GM18861 (cell line): ENCODE measurements at regions not wholly inside any gene's neighbourhood (a gene's known extent, or its start where the extent isn't known, plus 50 kb on each side); places are given as distances from the start of the nearest gene placed in this dataset.

Experiments
- ATAC-seq: cut with Tn5 transposase; IDR thresholded peaks from one replicate; pipeline ENCODE4 v1.9.1; 2021; ENCODE audit not compliant: unreplicated experiment

DNA sequence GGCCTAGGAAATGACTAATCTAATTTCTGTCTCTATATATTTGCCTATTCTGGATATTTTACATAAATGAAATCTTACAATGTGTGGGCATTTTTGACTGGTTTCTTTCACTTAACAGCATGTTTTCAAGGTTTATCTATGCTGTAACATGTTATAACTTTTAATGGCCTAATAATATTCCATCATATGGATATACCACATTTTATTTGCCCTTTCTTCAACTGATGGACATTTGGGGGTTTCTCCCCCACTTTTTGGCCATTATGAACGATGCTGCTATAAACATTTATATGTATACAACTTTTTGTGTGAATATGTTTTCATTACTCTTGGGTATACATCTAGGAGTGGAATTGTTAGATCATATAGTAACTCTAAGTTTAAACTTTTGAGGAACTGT lies 357.3 kb upstream of the ADAMTS9 start:
- no peak for ATAC-seq

DNA sequence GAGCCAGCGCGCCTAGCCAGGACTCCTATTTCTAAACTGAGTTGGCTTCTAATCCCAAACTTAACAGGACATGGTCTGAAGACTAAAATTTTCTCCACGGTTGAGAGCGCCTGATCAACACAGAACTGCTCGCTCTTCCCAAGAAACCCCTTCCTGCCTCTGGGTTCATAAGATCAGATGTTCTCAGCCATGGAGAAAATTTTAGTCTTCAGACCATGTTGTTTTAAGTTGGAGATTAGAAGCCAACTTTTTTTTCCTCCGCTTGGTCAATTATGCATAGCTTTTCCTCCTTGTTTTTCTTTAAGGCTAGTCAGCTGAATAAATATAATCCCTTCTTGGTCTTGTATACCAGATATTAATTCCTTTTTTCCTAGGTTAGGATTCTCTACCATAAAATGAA lies 356.6 kb upstream of the ADAMTS9 start:
- ATAC-seq = no peak

DNA sequence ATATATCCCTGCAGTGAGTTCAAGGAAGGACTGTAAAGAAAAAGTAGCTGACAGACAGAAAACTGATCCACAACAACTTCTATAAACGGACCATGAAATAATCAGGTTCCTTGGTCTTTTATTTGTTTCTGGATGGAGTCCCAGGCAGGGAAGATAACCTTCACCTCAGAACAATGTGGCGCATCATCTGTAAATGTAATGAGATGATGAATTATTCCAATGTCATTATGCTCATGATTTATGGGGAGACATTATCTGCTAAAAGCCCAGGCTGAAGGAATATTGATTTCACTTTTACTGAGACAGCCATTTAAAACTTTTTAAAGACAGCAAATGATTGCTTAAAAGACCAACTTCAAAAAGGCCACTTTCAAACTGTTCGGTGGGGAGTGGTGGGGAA lies 354.9 kb upstream of the ADAMTS9 start:
- no peak for ATAC-seq

DNA sequence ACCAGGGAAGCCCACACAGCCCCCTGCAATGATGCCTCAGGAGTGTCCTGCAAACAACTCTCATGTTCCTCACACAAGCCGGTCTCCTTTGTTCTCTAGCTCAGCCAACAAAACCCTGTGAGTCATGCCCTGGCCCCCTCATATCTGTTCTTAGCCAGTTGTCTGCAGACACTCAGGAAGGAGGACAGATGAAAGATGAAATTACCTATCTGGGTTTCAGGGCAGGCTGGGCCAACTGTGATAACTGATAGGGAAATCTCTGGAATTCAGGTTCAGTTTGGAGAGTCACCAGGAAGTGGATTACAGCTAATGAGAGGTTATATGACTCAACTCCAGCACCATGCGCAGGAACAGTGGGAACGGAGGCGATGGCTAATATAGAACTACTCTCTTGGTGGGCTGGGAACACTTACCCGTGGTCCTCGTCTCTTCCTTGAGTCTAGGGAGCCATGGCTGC lies 352.0 kb upstream of the ADAMTS9 start:
- ATAC-seq = no peak

DNA sequence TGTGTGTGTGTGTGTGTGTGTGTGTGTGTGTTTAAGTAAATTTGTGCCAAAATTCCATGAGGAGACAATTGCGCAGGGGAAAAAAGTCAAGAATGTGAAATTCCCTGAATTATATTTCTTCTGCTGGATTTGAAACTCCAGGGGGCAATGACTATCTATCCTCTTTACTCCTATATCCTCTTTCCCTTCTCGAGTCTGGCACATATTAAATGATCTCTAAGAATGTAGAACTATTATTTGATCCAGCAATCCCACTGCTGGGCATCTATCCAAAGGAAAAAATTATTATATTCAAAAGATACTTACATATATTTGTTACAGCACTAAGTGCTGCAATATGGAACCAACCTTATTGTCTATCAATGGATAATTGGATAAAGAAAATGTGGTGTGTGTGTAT lies 350.1 kb upstream of the ADAMTS9 start:
- ATAC-seq = no peak

DNA sequence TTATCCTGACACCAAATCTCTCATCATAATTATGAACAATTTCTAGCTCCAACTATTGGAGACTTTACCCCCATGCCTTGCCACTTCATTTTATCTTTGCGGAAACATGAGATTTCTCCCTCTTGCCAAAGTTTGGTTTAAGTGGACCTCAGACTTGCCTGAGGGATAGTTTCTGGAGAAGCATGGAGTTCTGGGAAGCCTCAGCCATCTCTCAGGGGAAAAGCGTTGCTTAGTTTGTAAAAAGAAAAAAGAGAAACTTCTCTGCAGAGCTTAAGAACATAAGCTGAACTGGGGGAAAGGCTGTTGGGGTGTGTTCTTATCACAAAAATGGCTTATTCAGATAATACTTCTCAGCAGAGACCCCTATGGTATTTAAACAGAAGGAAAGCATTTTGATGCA lies 347.4 kb upstream of the ADAMTS9 start:
- ATAC-seq = no peak

DNA sequence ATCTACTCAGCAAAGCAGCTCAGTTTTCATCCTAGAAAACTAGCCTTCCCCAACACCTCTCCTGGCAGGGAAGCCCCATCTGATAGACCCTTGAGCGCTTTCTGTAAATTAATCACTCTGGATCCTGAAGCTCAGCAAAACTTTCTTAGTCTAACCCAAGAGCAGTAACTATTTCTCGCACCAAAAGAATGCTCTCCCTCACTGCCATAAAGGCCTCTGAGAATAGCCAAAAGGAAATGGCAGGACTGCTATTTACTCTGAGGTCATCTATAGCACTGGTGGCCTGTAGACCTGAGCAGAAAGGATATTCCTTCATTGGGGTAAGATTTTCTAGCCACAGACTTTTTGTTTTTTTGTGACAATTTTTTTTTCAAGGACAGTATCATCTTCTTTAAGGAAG lies 345.8 kb upstream of the ADAMTS9 start:
- no peak for ATAC-seq

DNA sequence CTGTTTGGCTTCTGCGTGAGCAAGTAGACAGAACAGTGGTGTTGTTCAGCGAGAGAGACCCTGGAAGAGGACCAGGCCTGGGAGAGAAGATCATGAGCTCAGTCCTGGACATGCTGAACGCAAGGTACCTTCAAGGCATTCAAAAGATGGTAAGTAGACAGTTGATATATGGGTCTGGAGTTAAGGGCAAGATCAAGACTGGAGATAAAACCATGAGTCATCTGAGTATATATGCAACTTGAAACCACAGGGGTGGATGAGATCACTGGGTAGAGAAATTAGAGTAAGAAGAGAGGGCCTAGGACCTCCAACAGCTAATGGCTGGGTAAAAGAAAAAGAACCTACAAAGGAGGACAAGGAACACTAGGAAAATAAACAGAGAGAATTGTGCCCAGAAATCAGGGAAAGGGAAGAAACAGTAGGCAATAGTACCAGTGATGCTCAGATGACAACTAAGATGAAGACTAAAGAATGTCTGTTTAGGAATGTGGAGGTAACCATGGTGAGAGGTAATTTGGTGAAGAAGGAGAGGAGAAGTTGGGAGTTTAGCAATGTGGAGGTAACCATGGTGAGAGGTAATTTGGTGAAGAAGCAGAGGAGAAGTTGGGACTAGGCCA lies 343.2 kb upstream of the ADAMTS9 start:
- no peak for ATAC-seq

DNA sequence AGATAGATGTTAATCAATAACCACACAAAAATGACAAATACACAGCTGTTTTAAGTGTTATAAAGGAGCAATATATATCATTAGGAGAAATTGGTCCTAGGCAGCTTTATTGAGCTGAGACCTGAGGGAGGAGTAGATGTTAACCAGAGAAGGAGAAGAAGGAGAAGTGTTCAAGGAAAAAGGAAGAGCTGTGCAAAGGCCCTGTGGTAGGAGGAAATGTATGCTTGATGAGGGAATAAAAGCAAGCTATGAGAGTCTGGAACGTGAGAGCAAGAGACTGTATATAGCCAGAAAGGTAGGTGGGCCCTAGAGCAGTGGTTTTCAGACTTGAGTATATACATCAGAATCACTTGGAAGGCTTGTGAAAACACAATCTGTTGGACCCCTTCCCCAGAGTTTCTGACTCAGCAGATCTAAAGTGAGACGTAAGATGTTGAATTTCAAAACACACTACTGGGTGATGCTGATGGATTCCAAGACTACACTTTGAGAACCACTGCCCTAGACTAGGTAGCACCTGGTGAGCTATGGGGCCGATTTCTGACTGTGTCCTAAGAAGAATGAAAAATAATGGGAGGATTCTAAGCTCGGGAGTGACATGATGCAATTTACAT lies 342.3 kb upstream of the ADAMTS9 start:
- ATAC-seq = no peak

DNA sequence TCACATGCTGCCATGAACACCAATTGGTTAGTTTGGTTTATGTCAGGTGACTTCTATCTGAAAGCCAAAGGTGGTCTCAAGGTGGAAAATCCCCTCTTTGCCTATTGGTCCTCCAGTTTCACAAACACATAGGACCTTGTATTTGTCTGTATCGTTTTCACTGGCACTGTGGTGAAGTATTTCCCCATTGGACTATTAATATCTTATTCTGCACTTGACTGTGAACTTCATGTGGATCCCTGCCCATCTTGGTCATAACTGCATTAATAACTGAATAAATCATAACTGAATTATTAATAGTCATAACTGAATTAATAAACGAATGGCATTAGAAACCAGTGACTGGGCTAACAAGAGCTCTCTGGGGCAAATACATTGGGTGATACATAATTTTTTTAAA lies 341.3 kb upstream of the ADAMTS9 start:
- ATAC-seq = no peak

DNA sequence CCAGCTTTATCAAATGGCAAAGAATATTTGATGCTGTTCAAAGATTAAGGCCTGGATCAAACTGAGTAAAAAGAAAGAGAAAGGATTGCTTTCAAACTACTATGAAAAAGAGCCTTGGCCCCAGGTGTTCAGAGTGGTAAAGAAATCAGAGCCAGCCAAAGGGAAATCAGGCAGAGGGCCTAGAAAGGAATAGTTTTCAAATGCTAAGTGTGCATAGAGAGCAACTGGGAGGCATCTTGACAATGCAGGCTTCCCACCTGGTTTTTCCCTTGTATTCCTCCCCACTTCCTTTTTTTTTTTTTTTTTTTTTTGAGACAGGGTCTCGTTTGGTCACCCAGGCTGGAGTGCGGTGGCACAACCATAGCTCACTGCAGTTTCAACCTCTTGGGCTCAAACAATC lies 340.2 kb upstream of the ADAMTS9 start:
- ATAC-seq = no peak

DNA sequence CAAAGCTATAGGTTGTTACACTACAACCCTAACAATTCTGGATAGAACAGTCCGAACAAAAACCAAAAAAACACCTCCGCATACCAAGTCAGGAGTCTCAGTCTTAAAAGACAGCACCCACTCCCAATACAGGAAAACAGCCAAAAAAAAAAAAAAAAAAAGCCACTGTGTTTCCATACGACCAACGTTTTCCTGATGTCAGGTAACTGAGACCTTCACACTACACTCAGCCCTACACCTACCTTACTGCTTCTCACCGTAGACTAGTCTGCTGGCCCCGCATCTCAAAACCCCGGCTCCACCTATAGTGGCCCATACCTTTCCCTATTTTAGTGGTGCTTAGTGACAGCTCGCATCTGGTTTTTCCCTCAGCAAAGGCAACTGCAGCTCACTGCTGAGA lies 339.5 kb upstream of the ADAMTS9 start:
- no peak for ATAC-seq

DNA sequence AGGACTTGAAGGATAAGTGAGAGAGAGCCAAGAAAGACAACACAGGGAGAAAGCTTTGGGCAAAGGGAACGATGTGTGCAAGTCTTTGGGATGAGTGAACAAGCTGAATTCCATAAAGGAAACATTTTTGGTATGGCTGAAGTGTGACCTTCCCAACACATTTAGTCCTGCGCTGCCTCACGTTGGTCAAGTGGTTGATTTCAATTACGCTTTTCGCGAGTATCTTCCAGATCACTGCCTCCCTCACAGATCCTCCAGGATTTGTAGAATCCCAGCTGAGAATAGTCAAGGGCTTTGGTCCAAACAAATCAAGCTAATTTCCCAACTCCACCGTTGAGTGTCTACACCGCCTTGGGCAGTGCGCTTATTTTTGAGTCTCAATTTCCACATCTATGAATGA lies 338.4 kb upstream of the ADAMTS9 start:
- no peak for ATAC-seq

DNA sequence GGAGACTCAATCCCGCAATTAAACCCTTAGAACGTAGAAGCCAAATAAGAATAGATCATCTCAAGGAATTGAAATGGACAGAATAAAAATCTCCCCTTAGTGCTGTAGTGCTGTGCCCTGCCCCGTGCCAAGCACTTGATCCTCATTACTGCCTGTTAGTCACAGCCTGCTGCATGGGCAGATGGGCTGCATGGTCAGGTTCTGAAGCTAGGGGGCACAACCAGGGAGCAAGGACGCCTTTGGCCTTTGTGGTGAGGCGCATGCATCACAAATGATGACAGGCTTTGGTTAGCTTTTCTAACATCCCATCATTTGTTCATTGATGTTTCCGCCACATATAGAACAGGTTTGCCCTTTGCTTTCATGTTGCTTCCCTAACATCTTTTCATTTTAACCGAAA lies 336.3 kb upstream of the ADAMTS9 start:
- ATAC-seq = no peak

DNA sequence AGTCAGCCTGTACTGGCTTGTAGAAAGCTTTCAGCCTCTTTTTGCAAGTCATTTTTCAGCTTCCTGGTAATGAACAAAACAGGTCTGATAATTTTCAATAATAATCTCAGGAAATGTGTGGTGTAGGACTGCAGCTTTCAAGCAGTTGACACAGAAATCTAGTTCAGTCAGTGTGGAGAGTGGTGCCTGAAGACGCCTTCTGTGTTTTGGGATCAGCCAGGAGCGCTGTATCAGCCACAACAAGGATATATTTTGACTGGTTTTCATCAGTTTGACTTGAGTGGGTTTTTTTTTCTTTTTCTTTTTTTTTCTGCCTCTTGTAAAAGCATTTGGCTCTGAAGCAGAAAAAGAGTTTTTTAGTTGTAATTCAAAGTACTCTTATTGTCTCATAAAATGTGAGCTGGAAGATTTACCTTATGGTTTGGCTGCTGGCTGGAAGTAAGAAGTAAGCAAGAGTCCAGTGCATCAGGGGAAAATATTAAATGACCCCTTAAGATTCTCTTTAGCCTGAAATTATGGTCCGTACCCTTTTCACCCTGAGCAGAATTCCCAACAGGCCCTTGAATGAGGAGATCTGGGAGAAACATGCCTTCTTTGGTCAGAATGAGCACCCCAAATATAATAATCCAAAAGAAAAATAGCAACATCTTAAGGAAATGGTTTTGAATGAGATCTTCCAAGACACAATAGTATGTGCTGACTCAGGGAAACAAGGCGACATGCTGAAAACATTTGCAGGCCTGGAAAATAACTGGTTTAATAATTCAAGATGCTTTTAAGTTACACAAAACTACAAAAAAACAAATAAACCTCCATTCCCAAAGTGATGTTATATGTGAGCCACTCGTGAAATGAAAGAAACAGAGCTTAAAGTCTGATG lies 332.7 kb upstream of the ADAMTS9 start:
- no peak for ATAC-seq

DNA sequence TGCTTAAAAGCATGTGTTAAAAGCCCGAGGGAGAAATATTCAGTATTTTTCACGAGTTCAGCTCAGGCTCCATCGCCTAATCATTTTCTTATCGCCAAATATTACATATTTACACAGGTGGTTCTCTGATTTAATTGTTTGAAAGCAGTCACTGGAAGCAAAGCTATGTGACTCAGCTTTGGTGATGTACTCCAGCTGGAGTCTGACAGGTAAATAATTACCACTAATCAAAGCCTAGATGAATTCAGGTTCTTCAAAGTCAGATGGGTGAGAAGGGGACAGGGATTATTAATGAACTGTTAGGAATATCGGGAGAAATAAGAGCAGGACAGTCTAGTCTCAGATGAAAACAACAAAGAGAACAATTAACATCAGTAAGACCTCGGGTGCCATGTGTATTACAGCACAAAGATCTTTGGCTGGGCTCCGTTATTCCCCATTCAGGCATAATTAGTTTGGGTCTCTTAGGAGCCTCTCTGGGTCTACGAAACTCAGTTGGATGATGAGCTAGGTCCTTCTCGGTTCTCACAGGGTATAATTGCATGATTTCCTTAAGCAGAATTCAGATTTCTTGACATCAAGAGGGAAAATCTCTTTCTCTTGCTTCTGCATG lies 331.7 kb upstream of the ADAMTS9 start:
- ATAC-seq = no peak

DNA sequence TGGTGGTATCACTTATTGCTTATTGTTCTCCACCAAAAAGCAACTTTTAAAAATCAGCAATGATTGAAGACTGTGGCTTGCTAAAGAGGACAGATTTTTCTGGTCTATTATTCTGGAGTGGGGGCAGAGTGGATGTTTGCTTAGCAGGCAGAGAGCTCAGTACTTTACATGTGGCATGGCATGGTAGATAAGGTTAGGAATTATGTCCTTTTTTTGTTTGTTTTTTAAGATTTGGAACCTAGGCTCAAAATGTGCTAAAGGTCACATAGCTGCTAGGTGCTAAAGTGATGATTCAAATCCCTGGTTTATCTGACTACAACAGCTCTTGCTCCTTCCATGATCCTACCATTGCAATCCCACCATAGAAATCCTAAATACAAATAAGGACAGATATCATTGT lies 331.0 kb upstream of the ADAMTS9 start:
- ATAC-seq = no peak

DNA sequence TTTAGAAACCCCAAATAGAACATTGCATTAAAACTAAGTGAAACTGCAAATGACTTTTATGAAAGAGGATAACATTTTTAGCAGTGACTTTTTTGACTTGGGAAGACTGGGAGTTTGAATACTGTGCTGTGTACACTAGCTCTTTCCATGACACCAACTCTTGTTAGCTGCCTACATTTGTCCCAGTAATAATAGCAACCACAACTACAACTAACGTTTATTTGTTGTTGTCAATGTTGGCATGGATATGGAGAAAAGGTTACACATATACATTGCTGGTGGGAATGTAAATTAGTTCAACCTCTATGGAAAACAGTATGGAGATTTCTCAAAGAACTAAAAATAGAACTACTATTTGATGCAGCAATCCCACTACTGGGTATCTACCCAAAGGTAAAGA lies 329.6 kb upstream of the ADAMTS9 start:
- ATAC-seq = no peak

DNA sequence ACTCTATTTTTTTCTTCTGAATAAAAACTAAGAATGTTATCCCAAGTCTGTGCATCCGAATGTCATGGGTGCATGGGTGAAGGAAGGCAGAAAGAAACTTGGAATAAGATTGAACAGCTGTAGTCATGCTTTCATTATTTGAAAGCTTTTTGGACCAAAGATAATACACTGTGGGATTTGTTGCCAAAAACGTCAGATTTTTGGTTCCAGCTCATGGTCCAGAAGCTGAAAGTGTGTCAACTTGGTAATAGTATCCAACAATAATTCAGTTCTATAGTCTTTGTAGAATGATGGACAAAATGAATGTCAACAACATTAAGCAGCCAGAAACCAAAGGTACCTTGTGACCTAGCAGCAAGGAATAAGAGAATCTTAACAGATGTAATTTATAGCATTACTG lies 327.9 kb upstream of the ADAMTS9 start:
- ATAC-seq = no peak

DNA sequence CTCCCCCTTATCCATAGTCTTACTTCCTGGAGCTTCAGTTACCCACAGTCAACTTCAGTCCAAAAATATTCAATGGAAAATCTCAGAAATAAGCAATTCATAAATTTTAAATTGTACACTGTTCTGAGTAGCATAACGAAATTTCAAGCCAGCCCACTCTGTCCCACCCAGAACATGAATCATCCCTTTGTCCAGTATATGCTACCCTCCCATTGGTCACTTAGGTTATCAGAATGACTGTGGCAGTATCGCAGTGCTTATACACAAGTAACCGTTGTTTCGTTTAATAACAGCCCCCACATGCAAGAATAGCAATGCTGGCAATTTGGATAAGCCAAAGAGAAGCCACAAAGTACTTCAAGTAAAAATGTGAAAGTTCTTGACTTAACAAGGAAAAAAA lies 325.3 kb upstream of the ADAMTS9 start:
- no peak for ATAC-seq

DNA sequence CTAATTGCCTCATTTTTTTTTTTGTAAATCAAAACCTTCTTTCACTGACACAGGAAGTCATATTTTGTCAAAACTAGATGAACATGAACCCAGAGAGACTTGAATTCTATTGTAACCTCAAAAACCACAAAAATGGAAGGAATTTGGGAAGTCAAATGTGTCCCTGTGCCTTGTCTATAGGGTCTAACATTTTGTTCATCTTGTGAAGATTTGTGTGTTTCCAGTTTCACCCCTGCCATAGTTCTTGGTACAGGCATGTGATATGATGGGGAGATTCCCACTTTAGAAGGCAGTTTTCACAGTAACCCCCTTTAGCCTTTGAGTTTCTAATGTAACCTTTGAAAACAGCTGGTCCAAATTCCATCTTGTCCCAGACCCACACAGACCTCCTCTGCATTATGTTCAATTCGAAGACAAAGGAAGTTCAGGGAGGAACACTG lies 318.5 kb upstream of the ADAMTS9 start:
- ATAC-seq = no peak

DNA sequence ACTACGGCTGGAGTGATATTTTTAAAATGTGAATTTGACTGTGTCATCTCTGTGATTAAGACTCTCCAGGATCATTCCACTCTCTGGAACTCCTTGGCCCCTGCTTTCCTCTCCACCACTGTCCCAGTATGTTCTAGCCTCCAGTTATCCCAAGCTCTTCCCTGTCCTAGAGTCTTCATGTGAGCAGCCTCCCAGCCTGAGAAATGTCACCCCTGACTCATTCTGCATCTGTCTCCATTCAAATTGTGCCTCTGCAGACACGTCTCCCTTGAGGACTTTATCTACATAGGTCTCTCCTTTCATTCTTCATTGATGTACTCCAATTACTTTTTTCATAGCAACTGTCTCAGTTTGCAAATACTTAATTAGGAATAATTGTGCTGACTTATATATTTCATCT lies 317.7 kb upstream of the ADAMTS9 start:
- no peak for ATAC-seq
